Psoas muscle (tissue), 7 donors: ENCODE measurements at regions not wholly inside any gene's neighbourhood (a gene's known extent, or its start where the extent isn't known, plus 50 kb on each side); places are given as distances from the start of the nearest gene placed in this dataset.
"Not testable (repeated sequence)": the region's sequence is repeated elsewhere in the genome, so short reads cannot be mapped to it uniquely, and the experiment has no call there.

Experiments
- ATAC-seq, 4 donors: fragments of 200-7000 bp; cut with Tn5 transposase; one replicate each; pipeline ENCODE4 v1.9.1; 2020; ENCODE audit warnings: moderate library complexity in 3 of 4, mild to moderate bottlenecking in 2 of 4
- DNase-seq, 2 donors: peaks; one replicate each; pipeline ENCODE4 v3.0.0-alpha.2; 2020
- H3K27ac ChIP-seq: fragments of 200-600 bp; one replicate; pipeline ENCODE4 v1.8.0; 2022
- H3K27me3 ChIP-seq, 3 donors: fragments of 200-600 bp in 1 of 3; one replicate each; pipeline versions ENCODE4 v1.6.1 to v1.8.0; 2013 to 2022; ENCODE audit warnings: low read length in 2 of 3, mild to moderate bottlenecking in 2 of 3, moderate library complexity in 1 of 3; ENCODE audit not compliant: insufficient read depth in 3 of 3
- H3K36me3 ChIP-seq, 2 donors: fragments of 200-600 bp in 1 of 2; one replicate each; pipeline versions ENCODE4 v1.6.1 to v1.8.0; 2013 to 2022; ENCODE audit warnings: low read depth in 1 of 2, mild to moderate bottlenecking in 1 of 2, moderate library complexity in 1 of 2; ENCODE audit not compliant: insufficient read depth in 1 of 2
- H3K4me1 ChIP-seq: fragments of 200-600 bp; one replicate; pipeline ENCODE4 v1.8.0; 2022
- H3K4me3 ChIP-seq: fragments of 200-600 bp; one replicate; pipeline ENCODE4 v1.8.0; 2022; ENCODE audit warnings: mild to moderate bottlenecking
- H3K9me3 ChIP-seq: fragments of 200-600 bp; one replicate; pipeline ENCODE4 v1.8.0; 2022
- WGBS, 3 donors: extraction: QIAGEN DNeasy Blood & Tissue Kit; methylation state at CpG; one replicate each; pipeline versions ENCODE4 v1.1.6 to v1.1.7; 2013; 5-methylcytosine and 5-hydroxymethylcytosine counted together
- intact Hi-C, 2 donors: fragments of 100-400 bp; cut with DNase I; formaldehyde crosslinking; loops; one replicate each; pipeline versions ENCODE4 v1.11.0 to v1.14.2; 2022
- TF ChIP-seq, protein P1 (sequence below): fragments of 200-600 bp; IDR thresholded peaks from one replicate; pipeline ENCODE4 v1.8.0; 2022; ENCODE audit warnings: antibody characterized with exemption
- donor health status: healthy with polysubstance abuse.
- donor health status: DM: no; HTN: no; CAD: no; lungs with moderate emphysema.
- donor health status: Bipolar disorder and iron deficiency.
- donor health status: healthy.
- donor health status: DM: yes; HTN: yes; CAD: no.
- donor health status: DM: no; HTN: no; CAD: no.
- donor health status: DM: yes; HTN: yes; CAD: no.

DNA sequence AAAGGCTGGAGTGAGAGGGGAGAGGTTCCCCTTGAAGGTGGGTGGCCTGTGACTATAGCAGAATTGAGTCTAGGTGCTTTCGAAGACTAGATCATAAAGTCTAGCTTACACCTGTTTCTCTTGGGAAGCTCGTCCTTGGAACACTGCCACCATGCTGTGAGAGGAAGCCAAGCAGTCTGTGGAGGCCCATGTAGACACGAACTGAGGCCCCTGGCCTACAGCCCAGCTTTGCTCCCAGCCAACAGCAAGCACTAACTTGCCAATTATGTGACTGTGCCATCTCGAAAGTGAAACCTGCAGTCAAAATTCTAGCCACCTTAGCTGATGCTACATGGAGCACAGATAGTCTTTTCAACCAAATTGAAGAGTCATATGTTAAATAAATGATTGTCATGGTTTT, 190.5 kb upstream of the NECTIN3 start:
- 11 to 18% (median 13%) methylated on average over 4 of the region's 4 CpGs for WGBS, 3 donors
- ATAC-seq: peak in 3 of 4 donors; percentile 30 to 85 (median 84)
- Histone ChIP-seq H3K4me3 (no peak overlapping the region), H3K27me3 (no peaks in the 10 kb centered on the region), H3K4me1 (no peaks in the 10 kb centered on the region), H3K36me3 (no peaks in the 10 kb centered on the region), H3K9me3 (no peaks in the 10 kb centered on the region), H3K27ac (no peak overlapping the region)
- intact Hi-C loops: no loop called here
- TF ChIP-seq, protein P1, sequence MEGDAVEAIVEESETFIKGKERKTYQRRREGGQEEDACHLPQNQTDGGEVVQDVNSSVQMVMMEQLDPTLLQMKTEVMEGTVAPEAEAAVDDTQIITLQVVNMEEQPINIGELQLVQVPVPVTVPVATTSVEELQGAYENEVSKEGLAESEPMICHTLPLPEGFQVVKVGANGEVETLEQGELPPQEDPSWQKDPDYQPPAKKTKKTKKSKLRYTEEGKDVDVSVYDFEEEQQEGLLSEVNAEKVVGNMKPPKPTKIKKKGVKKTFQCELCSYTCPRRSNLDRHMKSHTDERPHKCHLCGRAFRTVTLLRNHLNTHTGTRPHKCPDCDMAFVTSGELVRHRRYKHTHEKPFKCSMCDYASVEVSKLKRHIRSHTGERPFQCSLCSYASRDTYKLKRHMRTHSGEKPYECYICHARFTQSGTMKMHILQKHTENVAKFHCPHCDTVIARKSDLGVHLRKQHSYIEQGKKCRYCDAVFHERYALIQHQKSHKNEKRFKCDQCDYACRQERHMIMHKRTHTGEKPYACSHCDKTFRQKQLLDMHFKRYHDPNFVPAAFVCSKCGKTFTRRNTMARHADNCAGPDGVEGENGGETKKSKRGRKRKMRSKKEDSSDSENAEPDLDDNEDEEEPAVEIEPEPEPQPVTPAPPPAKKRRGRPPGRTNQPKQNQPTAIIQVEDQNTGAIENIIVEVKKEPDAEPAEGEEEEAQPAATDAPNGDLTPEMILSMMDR: no peak
- peak in 1 of 2 donors; percentile 54 for DNase-seq

DNA sequence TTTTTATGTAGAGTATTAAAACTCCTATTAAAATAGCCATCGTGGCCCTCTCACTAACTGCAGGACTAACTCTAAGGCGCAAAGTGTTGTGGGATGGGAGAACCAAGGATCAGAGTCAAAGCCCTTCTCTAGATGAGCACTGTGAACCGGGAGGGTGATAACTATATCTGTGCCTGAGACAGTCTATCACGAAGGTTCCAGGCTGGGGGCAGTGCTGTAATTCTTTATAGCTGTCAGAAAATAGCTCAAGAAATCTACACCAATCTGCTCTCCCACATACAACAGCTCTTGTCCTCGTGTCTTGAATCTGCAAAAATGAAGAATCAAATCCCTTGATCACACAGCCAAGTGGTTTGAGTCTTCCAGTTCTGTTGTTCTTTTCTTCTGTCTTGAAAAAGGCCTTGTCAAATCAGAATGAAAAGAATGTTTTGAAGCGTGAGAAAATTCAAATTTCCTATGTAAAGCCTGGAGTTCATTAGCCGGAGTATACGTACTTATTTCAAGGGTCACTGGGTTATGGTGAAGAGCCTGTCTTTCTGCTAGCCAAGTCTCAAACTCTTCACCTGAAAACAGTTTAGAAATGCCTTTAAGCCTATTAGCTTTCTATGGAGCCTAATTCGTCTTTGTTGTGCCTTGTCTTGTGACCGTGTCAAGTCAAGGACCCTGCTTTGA, 185.3 kb upstream of the NECTIN3 start:
- Histone ChIP-seq H3K27ac (no peak overlapping the region), H3K36me3 (no peaks in the 10 kb centered on the region), H3K27me3 (no peaks in the 10 kb centered on the region), H3K9me3 (no peaks in the 10 kb centered on the region), H3K4me1 (no peaks in the 10 kb centered on the region), H3K4me3 (no peak overlapping the region)
- ATAC-seq (no peak), DNase-seq (no peak)
- intact Hi-C loops: no loop called here
- WGBS, 3 donors: 72 to 74% (median 72%) methylated on average over 10 of the region's 10 CpGs
- TF ChIP-seq, protein P1: no peak

DNA sequence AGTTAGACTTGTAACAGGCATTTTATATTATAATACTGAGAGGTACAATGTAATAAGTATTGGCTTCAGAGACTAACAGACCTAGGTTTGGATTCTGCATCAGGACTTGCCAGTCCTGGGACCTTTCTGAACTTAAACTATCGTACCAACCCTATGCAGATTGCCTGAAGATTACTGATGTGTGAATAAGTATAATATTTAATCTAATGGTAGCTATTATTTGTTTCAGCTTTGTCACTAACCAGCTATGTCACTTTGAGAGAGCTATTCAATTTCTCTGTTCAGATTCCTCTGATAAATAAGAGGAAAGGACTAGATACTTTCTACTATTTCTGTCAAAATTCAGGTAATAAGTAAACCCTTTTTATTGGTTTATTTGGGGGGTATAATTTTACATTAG, 184.4 kb upstream of the NECTIN3 start:
- H3K27ac ChIP-seq: no peak overlapping the region
- no peak overlapping the region for H3K4me3 ChIP-seq
- 83 to 92% (median 84%) methylated on average over 1 of the region's 1 CpG for WGBS, 3 donors
- ATAC-seq (no peak), DNase-seq (no peak)
- H3K4me1 ChIP-seq: no peaks in the 10 kb centered on the region
- H3K27me3 ChIP-seq: no peaks in the 10 kb centered on the region
- intact Hi-C loops: no loop called here
- TF ChIP-seq, protein P1: no peak
- H3K9me3 ChIP-seq: no peaks in the 10 kb centered on the region
- H3K36me3 ChIP-seq: no peaks in the 10 kb centered on the region

DNA sequence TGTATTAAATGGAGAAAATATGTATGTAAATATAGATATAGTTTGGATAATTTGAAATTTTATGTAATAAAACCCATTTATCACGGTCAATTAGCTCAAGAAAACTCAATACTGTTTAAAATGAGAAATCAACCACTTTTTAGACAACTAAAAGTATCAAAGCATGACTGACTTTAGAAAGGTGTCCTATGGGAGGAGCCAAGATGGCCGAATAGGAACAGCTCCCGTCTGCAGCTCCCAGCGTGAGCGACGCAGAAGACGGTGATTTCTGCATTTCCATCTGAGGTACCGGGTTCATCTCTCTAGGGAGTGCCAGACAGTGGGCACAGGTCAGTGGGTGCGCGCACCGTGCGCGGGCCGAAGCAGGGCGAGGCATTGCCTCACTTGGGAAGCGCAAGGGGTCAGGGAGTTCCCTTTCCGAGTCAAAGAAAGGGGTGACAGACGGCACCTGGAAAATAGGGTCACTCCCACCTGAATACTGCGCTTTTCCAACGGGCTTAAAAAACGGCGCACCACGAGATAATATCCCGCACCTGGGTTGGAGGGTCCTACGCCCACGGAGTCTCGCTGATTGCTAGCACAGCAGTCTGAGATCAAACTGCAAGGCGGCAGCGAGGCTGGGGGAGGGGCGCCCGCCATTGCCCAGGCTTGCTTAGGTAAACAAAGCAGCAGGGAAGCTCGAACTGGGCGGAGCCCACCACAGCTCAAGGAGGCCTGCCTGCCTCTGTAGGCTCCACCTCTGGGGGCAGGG, 182.8 kb upstream of the NECTIN3 start:
- H3K27ac ChIP-seq, H3K36me3 ChIP-seq, DNase-seq, H3K4me1 ChIP-seq, H3K27me3 ChIP-seq, intact Hi-C loops, H3K4me3 ChIP-seq, ATAC-seq, H3K9me3 ChIP-seq: not testable (repeated sequence)
- 64 to 96% (median 96%) methylated on average over 28 to 30 of the region's 33 CpGs for WGBS, 3 donors

DNA sequence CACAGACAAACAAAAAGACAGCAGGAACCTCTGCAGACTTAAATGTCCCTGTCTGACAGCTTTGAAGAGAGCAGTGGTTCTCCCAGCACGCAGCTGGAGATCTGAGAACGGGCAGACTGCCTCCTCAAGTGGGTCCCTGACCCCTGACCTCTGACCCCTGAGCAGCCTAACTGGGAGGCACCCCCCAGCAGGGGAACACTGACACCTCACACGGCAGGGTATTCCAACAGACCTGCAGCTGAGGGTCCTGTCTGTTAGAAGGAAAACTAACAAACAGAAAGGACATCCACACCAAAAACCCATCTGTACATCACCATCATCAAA, 182.3 kb upstream of the NECTIN3 start:
- 33 to 60% methylated on average over 1 of the region's 3 CpGs; no CpG with 5 or more reads in 1 of the 3 donors for WGBS, 3 donors
- H3K9me3 ChIP-seq: not testable (repeated sequence)

More for the DNA sequence above, 182.3 kb upstream of the NECTIN3 start:
- H3K27ac ChIP-seq, H3K4me1 ChIP-seq, H3K4me3 ChIP-seq, ATAC-seq, H3K36me3 ChIP-seq, intact Hi-C loops, H3K27me3 ChIP-seq, DNase-seq: not testable (repeated sequence)
